A673 (cell line): ENCODE measurements at regions not wholly inside any gene's neighbourhood (a gene's known extent, or its start where the extent isn't known, plus 50 kb on each side); places are given as distances from the start of the nearest gene placed in this dataset.

ENCODE experiments used
- EZH2 ChIP-seq: fragments of 200-600 bp; sonication (generic); IDR thresholded peaks from 2 replicates; pipeline ENCODE4 v1.6.1; 2017; ENCODE audit warnings: borderline replicate concordance, low read depth, mild to moderate bottlenecking, mixed read lengths, antibody characterized with exemption, low read length; ENCODE audit not compliant: poor library complexity, severe bottlenecking
- TF ChIP-seq, protein P1 (sequence below): fragments of 300-800, 200-600 bp; sonication (generic); conservative IDR thresholded peaks from 2 replicates; pipeline ENCODE4 v1.5.1; 2017; ENCODE audit warnings: low read depth, mild to moderate bottlenecking, antibody characterized with exemption, low read length, moderate library complexity, mixed read lengths

DNA sequence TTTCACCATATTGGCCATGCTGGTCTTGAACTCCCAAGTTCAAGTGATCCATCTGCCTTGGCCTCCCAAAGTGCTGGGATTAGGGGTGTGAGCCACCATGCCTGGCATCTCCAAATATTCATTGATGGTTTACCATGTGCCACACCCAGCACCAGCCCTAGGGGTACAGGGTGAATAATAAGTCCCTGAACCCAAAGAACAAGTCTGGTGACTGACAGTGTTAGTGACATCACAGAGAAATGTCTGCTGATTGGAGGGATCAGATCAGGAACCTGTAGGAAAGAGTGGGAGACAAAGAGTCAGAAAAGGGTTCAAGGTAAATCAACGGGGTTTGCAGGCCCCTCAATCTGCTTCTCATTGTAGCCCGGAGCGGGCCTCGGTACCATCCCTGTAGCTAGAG, 118.4 kb upstream of the NABP1 start:
- no peak for TF ChIP-seq EZH2
- TF ChIP-seq, protein P1, sequence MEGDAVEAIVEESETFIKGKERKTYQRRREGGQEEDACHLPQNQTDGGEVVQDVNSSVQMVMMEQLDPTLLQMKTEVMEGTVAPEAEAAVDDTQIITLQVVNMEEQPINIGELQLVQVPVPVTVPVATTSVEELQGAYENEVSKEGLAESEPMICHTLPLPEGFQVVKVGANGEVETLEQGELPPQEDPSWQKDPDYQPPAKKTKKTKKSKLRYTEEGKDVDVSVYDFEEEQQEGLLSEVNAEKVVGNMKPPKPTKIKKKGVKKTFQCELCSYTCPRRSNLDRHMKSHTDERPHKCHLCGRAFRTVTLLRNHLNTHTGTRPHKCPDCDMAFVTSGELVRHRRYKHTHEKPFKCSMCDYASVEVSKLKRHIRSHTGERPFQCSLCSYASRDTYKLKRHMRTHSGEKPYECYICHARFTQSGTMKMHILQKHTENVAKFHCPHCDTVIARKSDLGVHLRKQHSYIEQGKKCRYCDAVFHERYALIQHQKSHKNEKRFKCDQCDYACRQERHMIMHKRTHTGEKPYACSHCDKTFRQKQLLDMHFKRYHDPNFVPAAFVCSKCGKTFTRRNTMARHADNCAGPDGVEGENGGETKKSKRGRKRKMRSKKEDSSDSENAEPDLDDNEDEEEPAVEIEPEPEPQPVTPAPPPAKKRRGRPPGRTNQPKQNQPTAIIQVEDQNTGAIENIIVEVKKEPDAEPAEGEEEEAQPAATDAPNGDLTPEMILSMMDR = no peak
